Testis (tissue), 2 donors: ENCODE measurements at regions not wholly inside any gene's neighbourhood (a gene's known extent, or its start where the extent isn't known, plus 50 kb on each side); places are given as distances from the start of the nearest gene placed in this dataset.

Experiments
- POLR2A ChIP-seq: fragments of 450-650 bp; IDR thresholded peaks from one replicate; pipeline ENCODE4 v1.6.1; 2017; ENCODE audit warnings: antibody characterized with exemption, mild to moderate bottlenecking, moderate library complexity
- TF ChIP-seq, protein P1 (sequence below), 3 experiments: fragments of 450-650 bp in 2 of 3; fragments of 200-600 bp in 1 of 3; sonication (generic) in 1 of 3; IDR thresholded peaks; one replicate each; pipeline ENCODE4 v1.5.1; 2016 to 2019; ENCODE audit warnings: antibody characterized with exemption in 3 of 3, mild to moderate bottlenecking in 2 of 3, moderate library complexity in 1 of 3

DNA sequence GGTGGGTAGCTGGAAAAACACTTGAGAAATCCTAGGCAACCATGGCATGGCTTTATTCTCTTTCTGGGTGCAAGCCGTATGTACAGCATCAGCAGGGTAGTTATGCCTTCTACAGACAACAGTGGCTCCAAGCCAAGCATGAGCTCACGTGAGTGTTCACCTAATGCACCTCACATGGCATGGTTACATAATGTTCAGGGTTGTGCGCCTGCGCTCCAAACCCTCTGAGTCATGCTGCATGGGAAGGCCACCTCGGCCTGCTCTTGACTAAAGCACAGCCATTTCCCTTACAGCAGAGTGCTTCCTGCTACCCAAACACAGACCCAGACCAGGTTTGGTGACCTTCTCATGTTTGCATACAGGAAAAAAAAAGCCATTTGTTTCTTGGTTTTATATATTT, 96.2 kb downstream of the VIP start:
- TF ChIP-seq, protein P1, sequence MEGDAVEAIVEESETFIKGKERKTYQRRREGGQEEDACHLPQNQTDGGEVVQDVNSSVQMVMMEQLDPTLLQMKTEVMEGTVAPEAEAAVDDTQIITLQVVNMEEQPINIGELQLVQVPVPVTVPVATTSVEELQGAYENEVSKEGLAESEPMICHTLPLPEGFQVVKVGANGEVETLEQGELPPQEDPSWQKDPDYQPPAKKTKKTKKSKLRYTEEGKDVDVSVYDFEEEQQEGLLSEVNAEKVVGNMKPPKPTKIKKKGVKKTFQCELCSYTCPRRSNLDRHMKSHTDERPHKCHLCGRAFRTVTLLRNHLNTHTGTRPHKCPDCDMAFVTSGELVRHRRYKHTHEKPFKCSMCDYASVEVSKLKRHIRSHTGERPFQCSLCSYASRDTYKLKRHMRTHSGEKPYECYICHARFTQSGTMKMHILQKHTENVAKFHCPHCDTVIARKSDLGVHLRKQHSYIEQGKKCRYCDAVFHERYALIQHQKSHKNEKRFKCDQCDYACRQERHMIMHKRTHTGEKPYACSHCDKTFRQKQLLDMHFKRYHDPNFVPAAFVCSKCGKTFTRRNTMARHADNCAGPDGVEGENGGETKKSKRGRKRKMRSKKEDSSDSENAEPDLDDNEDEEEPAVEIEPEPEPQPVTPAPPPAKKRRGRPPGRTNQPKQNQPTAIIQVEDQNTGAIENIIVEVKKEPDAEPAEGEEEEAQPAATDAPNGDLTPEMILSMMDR (IDR thresholded peaks at IDR 0.05), result no peak
- no peak for TF ChIP-seq POLR2A
